Gastrocnemius medialis (tissue), 4 donors: ENCODE measurements at regions not wholly inside any gene's neighbourhood (a gene's known extent, or its start where the extent isn't known, plus 50 kb on each side); places are given as distances from the start of the nearest gene placed in this dataset.

ENCODE experiments used
- ATAC-seq, 2 donors: fragments of 150-250 bp; one replicate each; pipeline ENCODE4 v1.9.1; 2016
- DNase-seq, 2 donors: peaks; one replicate each; pipeline ENCODE4 v3.0.0-alpha.2; 2019
- H3K27ac ChIP-seq, 4 donors: fragments of 200-600 bp; sonication (generic); 1 replicate in 1 of 4; 2 replicates in 3 of 4; pipeline ENCODE4 v1.5.1; 2016 to 2018; ENCODE audit warnings: mild to moderate bottlenecking in 2 of 4, moderate library complexity in 1 of 4
- H3K27me3 ChIP-seq, 3 donors: fragments of 200-600 bp; sonication (generic) in 2 of 3; 1 replicate in 1 of 3; 2 replicates in 2 of 3; pipeline versions ENCODE4 v1.5.1 to v1.6.0; 2016 to 2019; ENCODE audit warnings: mild to moderate bottlenecking in 1 of 3, moderate library complexity in 1 of 3
- H3K36me3 ChIP-seq, 2 donors: fragments of 200-600 bp; sonication (generic) in 1 of 2; one replicate each; pipeline ENCODE4 v1.5.1; 2017 to 2018
- H3K4me1 ChIP-seq, 2 donors: fragments of 200-600 bp; sonication (generic) in 1 of 2; one replicate each; pipeline ENCODE4 v1.5.1; 2016 to 2017; ENCODE audit warnings: mild to moderate bottlenecking in 2 of 2
- H3K4me3 ChIP-seq, 4 donors: fragments of 200-600 bp; sonication (generic) in 3 of 4; 1 replicate in 1 of 4; 2 replicates in 3 of 4; pipeline ENCODE4 v1.5.1; 2016 to 2019; ENCODE audit warnings: mild to moderate bottlenecking in 2 of 4
- H3K9me3 ChIP-seq, 3 donors: fragments of 200-600 bp; sonication (generic) in 2 of 3; 1 replicate in 1 of 3; 2 replicates in 2 of 3; pipeline ENCODE4 v1.5.1; 2016 to 2019
- POLR2A ChIP-seq, 2 donors: fragments of 450-650 bp; IDR thresholded peaks; one replicate each; pipeline ENCODE4 v1.6.1; 2017; ENCODE audit warnings: antibody characterized with exemption in 2 of 2, mild to moderate bottlenecking in 2 of 2, moderate library complexity in 2 of 2
- in situ Hi-C, 4 donors: fragments of 200-750 bp; cut with MboI; loops; one replicate each; pipeline versions ENCODE4 v1.15.0 to v1.8.0; 2017; ENCODE audit warnings: low sequenced_read_pairs in 4 of 4
- intact Hi-C: fragments of 100-400 bp; cut with DNase I; formaldehyde crosslinking; loops from one replicate; pipeline ENCODE4 v1.15.1; 2023; ENCODE audit warnings: low total_unique reads
- TF ChIP-seq, protein P1 (sequence below), 5 experiments: fragments of 450-650 bp in 3 of 5; fragments of 200-600 bp in 2 of 5; sonication (generic) in 2 of 5; IDR thresholded peaks in 4 of 5; conservative IDR thresholded peaks in 1 of 5; 1 replicate in 4 of 5; 2 replicates in 1 of 5; pipeline ENCODE4 v1.5.1; 2016 to 2019; ENCODE audit warnings: antibody characterized with exemption in 5 of 5, mild to moderate bottlenecking in 3 of 5, moderate library complexity in 3 of 5

- H3K27ac ChIP-seq: no peak overlapping the region
- TF ChIP-seq, protein P1, sequence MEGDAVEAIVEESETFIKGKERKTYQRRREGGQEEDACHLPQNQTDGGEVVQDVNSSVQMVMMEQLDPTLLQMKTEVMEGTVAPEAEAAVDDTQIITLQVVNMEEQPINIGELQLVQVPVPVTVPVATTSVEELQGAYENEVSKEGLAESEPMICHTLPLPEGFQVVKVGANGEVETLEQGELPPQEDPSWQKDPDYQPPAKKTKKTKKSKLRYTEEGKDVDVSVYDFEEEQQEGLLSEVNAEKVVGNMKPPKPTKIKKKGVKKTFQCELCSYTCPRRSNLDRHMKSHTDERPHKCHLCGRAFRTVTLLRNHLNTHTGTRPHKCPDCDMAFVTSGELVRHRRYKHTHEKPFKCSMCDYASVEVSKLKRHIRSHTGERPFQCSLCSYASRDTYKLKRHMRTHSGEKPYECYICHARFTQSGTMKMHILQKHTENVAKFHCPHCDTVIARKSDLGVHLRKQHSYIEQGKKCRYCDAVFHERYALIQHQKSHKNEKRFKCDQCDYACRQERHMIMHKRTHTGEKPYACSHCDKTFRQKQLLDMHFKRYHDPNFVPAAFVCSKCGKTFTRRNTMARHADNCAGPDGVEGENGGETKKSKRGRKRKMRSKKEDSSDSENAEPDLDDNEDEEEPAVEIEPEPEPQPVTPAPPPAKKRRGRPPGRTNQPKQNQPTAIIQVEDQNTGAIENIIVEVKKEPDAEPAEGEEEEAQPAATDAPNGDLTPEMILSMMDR (IDR thresholded peaks at IDR 0.05 in 4 of 5, conservative IDR thresholded peaks at IDR 0.05 in 1 of 5): no peak
- TF ChIP-seq POLR2A (IDR thresholded peaks at IDR 0.05): no peak
- no peaks in the 10 kb centered on the region for H3K27me3 ChIP-seq
- H3K4me3 ChIP-seq: no peak overlapping the region
- no peaks in the 10 kb centered on the region for H3K4me1 ChIP-seq
- no peak for DNase-seq
- in situ Hi-C loops (no loop called here), intact Hi-C loops (no loop called here)
- H3K36me3 ChIP-seq: no peaks in the 10 kb centered on the region
- H3K9me3 ChIP-seq: no peaks in the 10 kb centered on the region
- ATAC-seq: no peak
Observed at GRCh38 chr1:209485167-209485566, 98.3 kb upstream of the CAMK1G start.

DNA sequence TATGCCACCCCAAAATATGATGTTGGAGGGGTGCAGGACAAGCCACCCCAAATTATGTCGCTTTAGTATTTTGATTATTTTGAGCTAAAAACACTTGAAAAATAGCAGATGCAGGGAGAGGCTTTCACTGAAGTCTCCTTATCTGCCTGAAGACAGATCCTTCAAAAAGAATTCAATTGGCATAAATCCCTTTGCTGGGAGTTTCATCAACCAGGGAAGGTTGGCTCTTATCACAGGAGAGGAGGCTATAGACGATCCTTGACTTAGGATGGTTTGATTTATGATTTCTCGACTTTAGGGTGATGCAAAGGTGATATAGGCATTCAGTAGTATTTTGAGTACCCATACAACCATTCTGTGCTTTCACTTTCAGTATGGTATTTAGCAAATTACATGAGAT, 97.8 kb upstream of the CAMK1G start:
- no peak overlapping the region for H3K27ac ChIP-seq
- in situ Hi-C loops (no loop called here), intact Hi-C loops (no loop called here)
- no peak overlapping the region for H3K4me3 ChIP-seq
- no peaks in the 10 kb centered on the region for H3K9me3 ChIP-seq
- H3K27me3 ChIP-seq: no peaks in the 10 kb centered on the region
- no peak for ATAC-seq
- no peak for TF ChIP-seq POLR2A (IDR thresholded peaks at IDR 0.05)
- TF ChIP-seq, protein P1 (IDR thresholded peaks at IDR 0.05 in 4 of 5, conservative IDR thresholded peaks at IDR 0.05 in 1 of 5): no peak
- no peaks in the 10 kb centered on the region for H3K36me3 ChIP-seq
- no peak for DNase-seq
- no peaks in the 10 kb centered on the region for H3K4me1 ChIP-seq

DNA sequence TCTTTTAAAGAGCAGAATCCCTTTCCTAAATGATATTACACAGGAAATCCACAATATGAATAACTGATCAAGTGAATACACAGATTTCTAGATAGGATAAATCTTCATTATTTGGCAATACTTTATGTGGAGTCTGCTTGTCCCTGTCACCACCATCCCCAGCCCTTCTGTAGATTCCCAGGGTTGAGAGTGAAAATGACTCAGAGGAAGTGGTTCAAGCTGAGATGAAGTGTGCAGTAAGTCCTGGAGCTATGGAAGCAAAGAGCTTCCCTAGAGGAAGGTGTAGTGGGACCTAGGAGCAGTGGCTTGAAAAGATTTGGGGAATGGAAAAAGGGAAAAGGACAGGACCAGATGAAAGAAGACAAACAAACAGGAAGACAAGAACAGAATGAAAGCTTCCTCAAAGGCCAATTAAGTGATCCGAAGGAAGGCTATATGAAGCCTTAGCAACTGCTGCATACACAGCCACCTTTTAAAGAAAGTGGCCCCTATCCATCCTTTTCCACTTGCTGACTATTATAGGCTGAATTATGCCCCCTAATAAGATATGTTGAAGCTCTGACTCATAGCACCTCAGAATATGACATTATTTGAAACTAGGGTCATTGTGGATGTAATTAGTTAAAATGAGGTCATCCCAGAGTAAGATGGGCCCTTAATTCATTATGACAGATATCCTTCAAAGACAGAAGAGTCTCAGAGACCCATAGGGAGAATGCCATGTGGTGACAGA, 96.5 kb upstream of the CAMK1G start:
- no peak for ATAC-seq
- no peak for TF ChIP-seq POLR2A (IDR thresholded peaks at IDR 0.05)
- TF ChIP-seq, protein P1 (IDR thresholded peaks at IDR 0.05 in 4 of 5, conservative IDR thresholded peaks at IDR 0.05 in 1 of 5): no peak
- in situ Hi-C loops (no loop called here), intact Hi-C loops (no loop called here)
- DNase-seq: no peak
- Histone ChIP-seq H3K4me1 (no peaks in the 10 kb centered on the region), H3K36me3 (no peaks in the 10 kb centered on the region), H3K27me3 (no peaks in the 10 kb centered on the region), H3K27ac (no peak overlapping the region), H3K9me3 (no peaks in the 10 kb centered on the region), H3K4me3 (no peak overlapping the region)

- no peak overlapping the region for H3K4me3 ChIP-seq
- in situ Hi-C loops (no loop called here), intact Hi-C loops (no loop called here)
- no peak for DNase-seq
- no peaks in the 10 kb centered on the region for H3K4me1 ChIP-seq
- no peak for ATAC-seq
- H3K27me3 ChIP-seq: no peaks in the 10 kb centered on the region
- TF ChIP-seq POLR2A (IDR thresholded peaks at IDR 0.05): no peak
- TF ChIP-seq, protein P1 (IDR thresholded peaks at IDR 0.05 in 4 of 5, conservative IDR thresholded peaks at IDR 0.05 in 1 of 5): no peak
- no peak overlapping the region for H3K27ac ChIP-seq
- no peaks in the 10 kb centered on the region for H3K36me3 ChIP-seq
- no peaks in the 10 kb centered on the region for H3K9me3 ChIP-seq
Observed at GRCh38 chr1:209490013-209490412, 93.5 kb upstream of the CAMK1G start.

- H3K4me1 ChIP-seq: no peaks in the 10 kb centered on the region
Observed at GRCh38 chr1:209491031-209491430, 92.5 kb upstream of the CAMK1G start.

More at GRCh38 chr1:209491031-209491430, 92.5 kb upstream of the CAMK1G start:
- H3K36me3 ChIP-seq: no peaks in the 10 kb centered on the region
- in situ Hi-C loops (no loop called here), intact Hi-C loops (no loop called here)
- no peak overlapping the region for H3K27ac ChIP-seq
- DNase-seq (no peak), ATAC-seq (no peak)
- H3K9me3 ChIP-seq: no peaks in the 10 kb centered on the region
- no peak for TF ChIP-seq POLR2A (IDR thresholded peaks at IDR 0.05)
- TF ChIP-seq, protein P1 (IDR thresholded peaks at IDR 0.05 in 4 of 5, conservative IDR thresholded peaks at IDR 0.05 in 1 of 5): no peak
- no peak overlapping the region for H3K4me3 ChIP-seq
- no peaks in the 10 kb centered on the region for H3K27me3 ChIP-seq
